ENCODE measurements at regions not wholly inside any gene's neighbourhood (a gene's known extent, or its start where the extent isn't known, plus 50 kb on each side); places are given as distances from the start of the nearest gene placed in this dataset.

DNA sequence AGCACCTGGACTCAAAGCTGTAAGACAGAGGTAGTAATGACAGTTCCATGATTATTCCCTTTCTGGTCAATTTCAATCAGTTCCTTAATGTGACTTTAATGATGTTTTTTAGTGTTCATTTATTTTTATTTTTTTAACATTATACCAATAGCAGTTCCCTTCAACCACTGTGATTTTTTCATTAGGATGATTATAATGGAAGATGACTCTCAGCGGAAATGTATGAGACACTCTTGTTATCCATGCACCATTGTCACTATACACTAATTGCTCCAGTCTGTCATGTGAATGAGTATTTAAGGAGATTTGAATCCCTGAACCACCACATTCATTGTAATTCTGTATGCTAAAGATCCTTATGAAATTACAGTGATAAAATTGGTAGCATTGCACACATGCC lies 2102.3 kb upstream of the AGA start:
- TF ChIP-seq NFE2L2 (IDR thresholded peaks at IDR 0.05; ENCODE audit: low read depth, low read length) (no peak), MXI1 (IDR thresholded peaks at IDR 0.05; ENCODE audit: borderline replicate concordance, low read depth, low read length) (no peak), RAD21 (IDR thresholded peaks at IDR 0.05; ENCODE audit: low read length) (no peak), POLR2A (IDR thresholded peaks at IDR 0.05; ENCODE audit: low read depth, low read length) (no peak), FOS (IDR thresholded peaks at IDR 0.05; ENCODE audit: low read depth, low read length) (no peak), SMC3 (IDR thresholded peaks at IDR 0.05; ENCODE audit: low read depth, low read length) (no peak), MAFK (IDR thresholded peaks at IDR 0.05; ENCODE audit: low read depth, low read length) (no peak), RFX5 (IDR thresholded peaks at IDR 0.05; ENCODE audit: low read depth, low read length) (no peak), MAZ (IDR thresholded peaks at IDR 0.05; ENCODE audit: borderline replicate concordance, low read depth, low read length) (no peak), CHD1 (IDR thresholded peaks at IDR 0.05; ENCODE audit: low read depth, low read length) (no peak)
- TF ChIP-seq, protein P1, sequence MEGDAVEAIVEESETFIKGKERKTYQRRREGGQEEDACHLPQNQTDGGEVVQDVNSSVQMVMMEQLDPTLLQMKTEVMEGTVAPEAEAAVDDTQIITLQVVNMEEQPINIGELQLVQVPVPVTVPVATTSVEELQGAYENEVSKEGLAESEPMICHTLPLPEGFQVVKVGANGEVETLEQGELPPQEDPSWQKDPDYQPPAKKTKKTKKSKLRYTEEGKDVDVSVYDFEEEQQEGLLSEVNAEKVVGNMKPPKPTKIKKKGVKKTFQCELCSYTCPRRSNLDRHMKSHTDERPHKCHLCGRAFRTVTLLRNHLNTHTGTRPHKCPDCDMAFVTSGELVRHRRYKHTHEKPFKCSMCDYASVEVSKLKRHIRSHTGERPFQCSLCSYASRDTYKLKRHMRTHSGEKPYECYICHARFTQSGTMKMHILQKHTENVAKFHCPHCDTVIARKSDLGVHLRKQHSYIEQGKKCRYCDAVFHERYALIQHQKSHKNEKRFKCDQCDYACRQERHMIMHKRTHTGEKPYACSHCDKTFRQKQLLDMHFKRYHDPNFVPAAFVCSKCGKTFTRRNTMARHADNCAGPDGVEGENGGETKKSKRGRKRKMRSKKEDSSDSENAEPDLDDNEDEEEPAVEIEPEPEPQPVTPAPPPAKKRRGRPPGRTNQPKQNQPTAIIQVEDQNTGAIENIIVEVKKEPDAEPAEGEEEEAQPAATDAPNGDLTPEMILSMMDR (conservative IDR thresholded peaks at IDR 0.05; ENCODE audit: low read depth, low read length) = no peak

Data from IMR-90 (cell line).